Transverse colon (tissue), 4 donors: ENCODE measurements at regions not wholly inside any gene's neighbourhood (a gene's known extent, or its start where the extent isn't known, plus 50 kb on each side); places are given as distances from the start of the nearest gene placed in this dataset.

Experiments
- CTCF ChIP-seq, 5 experiments: fragments of 200-600 bp in 3 of 5; fragments of 450-650 bp in 2 of 5; sonication (generic) in 3 of 5; IDR thresholded peaks; 1 replicate in 2 of 5; 2 replicates in 3 of 5; pipeline ENCODE4 v1.5.1; 2016 to 2017; ENCODE audit warnings: antibody characterized with exemption in 5 of 5, inconsistent platforms in 3 of 5, mild to moderate bottlenecking in 2 of 5, moderate library complexity in 1 of 5
- EP300 ChIP-seq: sonication (generic); formaldehyde crosslinking; IDR thresholded peaks from one replicate; pipeline ENCODE4 v1.6.1; 2017; ENCODE audit warnings: antibody characterized with exemption, low read depth
- POLR2A ChIP-seq: fragments of 450-650 bp; IDR thresholded peaks from one replicate; pipeline ENCODE4 v1.6.1; 2016; ENCODE audit warnings: antibody characterized with exemption, mild to moderate bottlenecking, moderate library complexity
- POLR2AphosphoS5 ChIP-seq, 3 donors: sonication (generic); formaldehyde crosslinking; IDR thresholded peaks; one replicate each; pipeline ENCODE4 v1.6.1; 2016; ENCODE audit warnings: antibody characterized with exemption in 3 of 3

GRCh38 chr16:80097098-80097497 is 443.7 kb upstream of the DYNLRB2 start:
- TF ChIP-seq CTCF (IDR thresholded peaks at IDR 0.05) (no peak), POLR2AphosphoS5 (IDR thresholded peaks at IDR 0.05) (no peak), POLR2A (no peak), EP300 (no peak)
